ENCODE measurements at regions not wholly inside any gene's neighbourhood (a gene's known extent, or its start where the extent isn't known, plus 50 kb on each side); places are given as distances from the start of the nearest gene placed in this dataset.

- no peak for TF ChIP-seq CTCF (conservative IDR thresholded peaks at IDR 0.05; ENCODE audit: low read depth, low read length)
- TF ChIP-seq EZH2 (IDR thresholded peaks at IDR 0.05; ENCODE audit: borderline replicate concordance, low read depth, low read length, poor library complexity, severe bottlenecking): no peak
Observed at GRCh38 chr2:8257502-8257901, 424.4 kb upstream of the ID2 start.
